GM12865 (cell line): ENCODE measurements at regions not wholly inside any gene's neighbourhood (a gene's known extent, or its start where the extent isn't known, plus 50 kb on each side); places are given as distances from the start of the nearest gene placed in this dataset.
"Not testable (repeated sequence)": the region's sequence is repeated elsewhere in the genome, so short reads cannot be mapped to it uniquely, and the experiment has no call there.

Experiments
- DNase-seq: peaks from one replicate; pipeline ENCODE4 v3.0.0; 2010; ENCODE audit warnings: low read depth
- H3K4me3 ChIP-seq: 2 replicates; pipeline ENCODE4 v1.5.1; 2011; ENCODE audit warnings: mild to moderate bottlenecking, low read depth, low read length, control low read depth
- CTCF ChIP-seq: IDR thresholded peaks from 2 replicates; pipeline ENCODE4 v1.5.1; 2011; ENCODE audit warnings: low read length, control low read depth, low read depth, inconsistent platforms; ENCODE audit not compliant: insufficient read depth; ENCODE audit errors: missing control alignments

GRCh38 chr20:23294166-23294565 lies 56.4 kb upstream of the NXT1 start:
- TF ChIP-seq CTCF: no peak
- DNase-seq: no peak
- no peak overlapping the region for H3K4me3 ChIP-seq

GRCh38 chr20:23293689-23294088 lies 56.9 kb upstream of the NXT1 start:
- H3K4me3 ChIP-seq: no peak overlapping the region
- no peak for TF ChIP-seq CTCF
- DNase-seq: no peak

- not testable (repeated sequence) for DNase-seq, H3K4me3 ChIP-seq
These were observed 58.3 kb upstream of the NXT1 start for GRCh38 chr20:23292311-23292710.

- H3K4me3 ChIP-seq: no peak overlapping the region
- no peak for TF ChIP-seq CTCF
- no peak for DNase-seq
These were observed 58.9 kb upstream of the NXT1 start for GRCh38 chr20:23291575-23292240.

- H3K4me3 ChIP-seq: no peak overlapping the region
- no peak for TF ChIP-seq CTCF
- no peak for DNase-seq
These were observed 59.6 kb upstream of the NXT1 start for GRCh38 chr20:23290761-23291574.

GRCh38 chr20:23289724-23290395 lies 60.7 kb upstream of the NXT1 start:
- no peak for TF ChIP-seq CTCF
- no peak overlapping the region for H3K4me3 ChIP-seq
- DNase-seq: no peak

GRCh38 chr20:23289249-23289648 lies 61.3 kb upstream of the NXT1 start:
- no peak for DNase-seq
- TF ChIP-seq CTCF: no peak
- no peak overlapping the region for H3K4me3 ChIP-seq
